GM12891 (cell line): ENCODE measurements at regions not wholly inside any gene's neighbourhood (a gene's known extent, or its start where the extent isn't known, plus 50 kb on each side); places are given as distances from the start of the nearest gene placed in this dataset.

Experiments used
- POLR2A ChIP-seq: IDR thresholded peaks from 2 replicates; pipeline ENCODE4 v1.6.1; 2011; ENCODE audit warnings: low read depth, low read length, control low read depth
- POU2F2 ChIP-seq: IDR thresholded peaks from 2 replicates; pipeline ENCODE4 v1.6.1; 2011; ENCODE audit warnings: low read depth, mild to moderate bottlenecking, control low read depth, low read length, moderate library complexity

DNA sequence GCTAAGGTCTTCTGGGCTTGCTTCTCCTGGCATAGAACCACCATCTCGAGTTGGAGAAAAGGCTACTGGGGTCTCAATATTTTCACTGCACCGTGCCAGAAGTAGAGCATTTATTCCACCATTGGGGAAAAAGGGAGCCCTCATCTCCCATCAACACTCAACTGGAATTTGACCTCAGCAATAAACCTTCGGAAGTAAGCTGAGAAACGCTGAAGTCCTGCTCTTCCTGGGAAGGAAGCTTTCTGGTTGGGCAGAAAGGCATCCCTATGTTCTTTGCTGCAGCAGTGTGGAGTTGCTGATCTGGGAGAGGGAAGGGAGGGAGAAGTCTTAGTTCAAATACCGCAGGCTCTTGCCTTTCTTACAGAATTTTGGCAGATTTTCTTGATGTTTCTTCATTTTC is 368.8 kb downstream of the NUP35 start:
- TF ChIP-seq POLR2A (no peak), POU2F2 (no peak)
